Chondrocyte (in vitro differentiated cells): ENCODE measurements at regions not wholly inside any gene's neighbourhood (a gene's known extent, or its start where the extent isn't known, plus 50 kb on each side); places are given as distances from the start of the nearest gene placed in this dataset.

Experiments
- DNase-seq: peaks from one replicate; pipeline ENCODE4 v3.0.0; 2021; ENCODE audit warnings: mixed read lengths, low spot score
- H3K27ac Mint-ChIP-seq: one replicate; pipeline ENCODE4 v1.8.0; 2021; ENCODE audit warnings: mild to moderate bottlenecking, moderate library complexity, mixed read lengths; ENCODE audit not compliant: unreplicated experiment
- H3K27me3 Mint-ChIP-seq: 2 replicates; pipeline ENCODE4 v1.8.0; 2021; ENCODE audit warnings: low read depth, mixed read lengths
- H3K36me3 Mint-ChIP-seq: 2 replicates; pipeline ENCODE4 v1.8.0; 2021; ENCODE audit warnings: low read depth, mixed read lengths
- H3K4me1 Mint-ChIP-seq: 2 replicates; pipeline ENCODE4 v1.8.0; 2021; ENCODE audit warnings: low read depth, mild to moderate bottlenecking, mixed read lengths
- H3K4me3 Mint-ChIP-seq: one replicate; pipeline ENCODE4 v1.8.0; 2021; ENCODE audit warnings: mild to moderate bottlenecking, moderate library complexity, mixed read lengths; ENCODE audit not compliant: unreplicated experiment
- H3K9me3 Mint-ChIP-seq: 2 replicates; pipeline ENCODE4 v1.8.0; 2021; ENCODE audit warnings: low read depth, mixed read lengths
- CTCF ChIP-seq: fragments of 200-600 bp; sonication (generic); IDR thresholded peaks from 2 replicates; pipeline ENCODE4 v1.5.0; 2021; ENCODE audit warnings: antibody characterized with exemption, mild to moderate bottlenecking, moderate library complexity

GRCh38 chr13:72431981-72432682 lies 295.3 kb downstream of the MZT1 start:
- H3K27me3 Mint-ChIP-seq: peaks cover 7% of the 10 kb centered on the region
- DNase-seq: no peak
- H3K4me1 Mint-ChIP-seq: no peaks in the 10 kb centered on the region
- no peak overlapping the region for H3K27ac Mint-ChIP-seq
- no peaks in the 10 kb centered on the region for H3K9me3 Mint-ChIP-seq
- TF ChIP-seq CTCF: no peak
- H3K4me3 Mint-ChIP-seq: no peak overlapping the region
- H3K36me3 Mint-ChIP-seq: no peaks in the 10 kb centered on the region

GRCh38 chr13:72430923-72431322 lies 296.5 kb downstream of the MZT1 start:
- Mint-ChIP-seq H3K36me3 (no peaks in the 10 kb centered on the region), H3K4me3 (no peak overlapping the region), H3K4me1 (no peaks in the 10 kb centered on the region), H3K27ac (no peak overlapping the region), H3K9me3 (no peaks in the 10 kb centered on the region), H3K27me3 (peaks cover 7% of the 10 kb centered on the region)
- no peak for TF ChIP-seq CTCF
- no peak for DNase-seq

- Mint-ChIP-seq H3K4me1 (no peaks in the 10 kb centered on the region), H3K36me3 (no peaks in the 10 kb centered on the region), H3K27me3 (peaks cover 19% of the 10 kb centered on the region), H3K9me3 (no peaks in the 10 kb centered on the region), H3K27ac (no peak overlapping the region), H3K4me3 (no peak overlapping the region)
- no peak for TF ChIP-seq CTCF
- no peak for DNase-seq
These were observed 299.5 kb downstream of the MZT1 start for GRCh38 chr13:72427757-72428528.

GRCh38 chr13:72424059-72424458 lies 303.4 kb downstream of the MZT1 start:
- no peak for TF ChIP-seq CTCF
- peaks cover 25% of the 10 kb centered on the region for H3K27me3 Mint-ChIP-seq
- H3K4me3 Mint-ChIP-seq: no peak overlapping the region
- H3K4me1 Mint-ChIP-seq: no peaks in the 10 kb centered on the region
- H3K9me3 Mint-ChIP-seq: no peaks in the 10 kb centered on the region
- no peaks in the 10 kb centered on the region for H3K36me3 Mint-ChIP-seq
- no peak overlapping the region for H3K27ac Mint-ChIP-seq
- no peak for DNase-seq

- Mint-ChIP-seq H3K27me3 (peaks cover 26% of the 10 kb centered on the region), H3K9me3 (no peaks in the 10 kb centered on the region), H3K4me3 (no peak overlapping the region), H3K27ac (no peak overlapping the region), H3K36me3 (no peaks in the 10 kb centered on the region), H3K4me1 (no peaks in the 10 kb centered on the region)
- no peak for TF ChIP-seq CTCF
- no peak for DNase-seq
These were observed 311.6 kb downstream of the MZT1 start for GRCh38 chr13:72415817-72416216.
